ENCODE measurements at regions not wholly inside any gene's neighbourhood (a gene's known extent, or its start where the extent isn't known, plus 50 kb on each side); places are given as distances from the start of the nearest gene placed in this dataset.
A peak's percentile ranks its signal among the peaks of the same experiment; 100 is the strongest.

DNA sequence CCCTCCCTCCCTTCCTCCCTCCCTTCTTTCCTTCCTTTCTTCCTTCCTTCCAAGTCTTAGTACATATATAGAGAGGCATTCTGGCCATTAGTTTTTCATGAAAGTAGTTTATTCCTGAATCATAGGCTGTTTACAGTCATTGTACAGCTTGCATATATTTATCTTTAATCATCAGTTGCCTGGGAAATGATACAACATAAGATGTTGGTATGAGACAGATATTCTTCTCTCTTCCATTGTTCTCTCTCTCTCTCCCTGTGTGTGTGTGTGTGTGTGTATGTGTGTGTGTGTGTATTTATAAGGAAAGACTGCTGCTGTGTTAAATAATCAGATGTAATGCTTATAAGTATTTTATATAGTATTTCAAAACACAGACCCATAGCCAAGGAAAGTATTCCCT is 289.8 kb upstream of the UBE2E3 start:
- in situ Hi-C loops (cut with HindIII; ENCODE audit: low sequenced_read_pairs) = no loop called here
- no peak for TF ChIP-seq CTCF (IDR thresholded peaks at IDR 0.05; ENCODE audit: low read depth, low read length)
- H3K4me3 ChIP-seq (ENCODE audit: low read depth, low read length) = no peak overlapping the region
- DNase-seq (ENCODE audit: low read depth, low spot score) = peak; percentile 7

DNA sequence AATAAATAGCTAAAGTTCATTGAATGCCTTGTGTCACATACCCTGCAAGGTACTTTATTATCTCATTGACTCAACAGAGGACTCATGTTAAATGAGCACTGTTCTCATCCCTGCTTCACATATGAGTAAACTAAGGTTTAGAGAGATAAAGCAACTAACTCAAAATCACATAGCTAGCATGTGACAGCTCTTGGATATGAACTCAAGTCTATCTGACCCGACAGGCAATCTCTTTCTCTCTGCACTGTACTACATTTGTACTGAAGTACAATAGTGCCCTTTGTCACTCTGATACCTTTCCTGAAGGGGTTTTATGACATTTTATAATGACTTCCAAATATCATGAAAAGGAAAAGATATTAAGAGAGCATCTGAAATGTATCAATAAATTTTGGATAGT is 297.5 kb upstream of the UBE2E3 start:
- in situ Hi-C loops (cut with HindIII; ENCODE audit: low sequenced_read_pairs) = no loop called here
- no peak overlapping the region for H3K4me3 ChIP-seq (ENCODE audit: low read depth, low read length)
- no peak for TF ChIP-seq CTCF (IDR thresholded peaks at IDR 0.05; ENCODE audit: low read depth, low read length)
- no peak for DNase-seq (ENCODE audit: low read depth, low spot score)

DNA sequence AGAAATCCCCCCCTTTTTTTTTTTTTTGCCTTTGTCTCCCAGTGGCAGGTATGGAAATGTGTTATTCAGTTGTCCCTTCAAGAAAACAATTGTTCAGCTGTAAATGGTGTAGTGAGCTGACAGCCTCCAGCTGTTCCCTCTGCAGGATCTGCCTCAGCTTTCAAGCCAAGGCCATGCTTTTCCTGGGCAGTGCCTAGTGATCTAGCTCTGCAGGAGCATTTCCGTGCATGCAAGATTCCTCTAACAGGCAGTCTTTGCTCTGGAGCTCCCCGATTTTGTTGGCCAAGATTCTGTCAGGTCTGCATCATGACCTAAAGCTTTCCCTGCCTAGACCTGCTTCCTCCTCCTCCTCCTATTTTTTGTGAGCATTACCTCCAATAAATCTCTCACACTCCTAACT is 300.7 kb upstream of the UBE2E3 start:
- no peak for TF ChIP-seq CTCF (IDR thresholded peaks at IDR 0.05; ENCODE audit: low read depth, low read length)
- no peak for DNase-seq (ENCODE audit: low read depth, low spot score)
- in situ Hi-C loops (cut with HindIII; ENCODE audit: low sequenced_read_pairs) = no loop called here
- no peak overlapping the region for H3K4me3 ChIP-seq (ENCODE audit: low read depth, low read length)

DNA sequence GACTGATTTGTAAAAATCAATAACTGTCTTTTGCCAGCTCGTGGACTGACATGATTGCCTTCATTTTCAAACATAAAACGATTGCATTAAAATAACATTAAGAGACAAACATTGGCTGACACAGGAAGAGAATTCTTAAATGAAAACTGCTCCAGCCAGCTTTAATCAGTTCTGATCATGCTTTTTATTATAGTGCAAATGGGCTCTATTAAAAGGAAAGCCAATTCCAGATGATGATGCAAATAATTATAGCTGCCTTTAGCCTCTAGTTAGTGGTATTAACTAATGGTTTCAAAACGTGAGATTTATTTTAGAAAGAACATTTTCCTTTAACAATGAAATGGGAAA is 301.8 kb upstream of the UBE2E3 start:
- H3K4me3 ChIP-seq (ENCODE audit: low read depth, low read length) = no peak overlapping the region
- in situ Hi-C loops (cut with HindIII; ENCODE audit: low sequenced_read_pairs) = no loop called here
- no peak for DNase-seq (ENCODE audit: low read depth, low spot score)
- no peak for TF ChIP-seq CTCF (IDR thresholded peaks at IDR 0.05; ENCODE audit: low read depth, low read length)

DNA sequence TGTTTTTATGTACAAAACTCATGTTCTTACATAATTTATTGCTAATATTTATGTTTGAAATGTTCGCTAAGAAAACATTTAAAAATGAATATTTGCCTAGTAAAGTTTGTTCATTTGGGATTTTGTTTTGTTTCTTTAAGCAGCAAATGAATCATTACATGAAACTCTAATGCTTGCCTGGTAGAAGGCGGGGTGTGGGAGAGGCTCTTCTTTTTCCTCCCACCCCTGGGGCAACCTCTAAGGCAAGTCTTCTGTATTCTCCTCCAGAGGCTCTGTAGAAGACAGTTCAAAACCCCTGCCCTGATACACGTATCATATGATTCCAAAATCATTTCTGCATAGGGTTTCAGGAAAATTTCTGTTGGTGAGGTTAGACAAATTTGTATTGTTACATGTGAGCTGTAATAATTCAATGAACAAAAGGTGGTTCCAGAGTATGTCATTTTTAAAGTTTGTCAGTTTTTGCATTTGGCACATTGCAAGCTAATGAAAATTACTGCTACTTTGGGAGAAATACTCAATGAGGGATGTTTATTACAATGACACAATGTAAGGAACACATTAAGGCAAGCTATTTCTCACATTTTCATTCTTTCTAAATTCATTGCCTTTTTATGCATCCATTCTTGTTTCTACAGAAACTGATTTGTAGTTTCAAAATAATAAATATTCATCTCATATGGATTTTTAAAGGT is 302.3 kb upstream of the UBE2E3 start:
- in situ Hi-C loops (cut with HindIII; ENCODE audit: low sequenced_read_pairs) = no loop called here
- no peak for DNase-seq (ENCODE audit: low read depth, low spot score)
- H3K4me3 ChIP-seq (ENCODE audit: low read depth, low read length) = no peak overlapping the region
- TF ChIP-seq CTCF (IDR thresholded peaks at IDR 0.05; ENCODE audit: low read depth, low read length) = no peak

DNA sequence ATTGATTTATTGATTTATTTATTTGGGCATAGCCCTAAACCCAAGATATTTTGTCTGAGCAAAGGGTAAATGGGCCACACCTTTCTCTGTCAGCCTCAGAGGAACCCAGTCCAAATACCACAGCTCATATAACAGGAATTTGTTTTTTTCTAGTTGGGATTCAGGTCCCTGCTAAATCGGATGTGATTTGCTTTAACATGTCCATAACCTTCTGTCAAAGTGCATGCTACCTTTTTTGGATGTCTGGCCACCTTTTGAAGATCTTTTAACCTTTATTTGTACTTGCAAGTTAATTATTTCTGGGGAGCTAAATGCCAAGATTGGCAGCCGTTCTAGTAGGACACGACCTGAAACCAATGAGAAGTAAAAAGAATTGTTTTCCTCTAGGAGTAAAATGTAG is 303.2 kb upstream of the UBE2E3 start:
- TF ChIP-seq CTCF (IDR thresholded peaks at IDR 0.05; ENCODE audit: low read depth, low read length) = no peak
- DNase-seq (ENCODE audit: low read depth, low spot score) = no peak
- in situ Hi-C loops (cut with HindIII; ENCODE audit: low sequenced_read_pairs) = no loop called here
- no peak overlapping the region for H3K4me3 ChIP-seq (ENCODE audit: low read depth, low read length)

Measured in astrocyte of the spinal cord (primary cell).